NCI-H510A (cell line): ENCODE measurements at regions not wholly inside any gene's neighbourhood (a gene's known extent, or its start where the extent isn't known, plus 50 kb on each side); places are given as distances from the start of the nearest gene placed in this dataset.
"Not testable (repeated sequence)": the region's sequence is repeated elsewhere in the genome, so short reads cannot be mapped to it uniquely, and the experiment has no call there.

Source experiments
- DNase-seq: peaks from one replicate; lab custom pipeline; 2025; lab: John Stamatoyannopoulos, UW

GRCh38 chr5:99061299-99061698 lies 132.5 kb upstream of the CHD1 start:
- no peak for DNase-seq

GRCh38 chr5:99060306-99061261 lies 131.8 kb upstream of the CHD1 start:
- no peak for DNase-seq

GRCh38 chr5:99059685-99060084 lies 130.9 kb upstream of the CHD1 start:
- DNase-seq: no peak

GRCh38 chr5:99058466-99058865 lies 129.7 kb upstream of the CHD1 start:
- DNase-seq: no peak

- no peak for DNase-seq
These were observed 126.2 kb upstream of the CHD1 start for GRCh38 chr5:99054972-99055371.

GRCh38 chr5:99045871-99046270 lies 117.1 kb upstream of the CHD1 start:
- DNase-seq: no peak

GRCh38 chr5:99043257-99043656 lies 114.5 kb upstream of the CHD1 start:
- not testable (repeated sequence) for DNase-seq

- no peak for DNase-seq
These were observed 108.9 kb upstream of the CHD1 start for GRCh38 chr5:99037668-99038067.

- DNase-seq: no peak
These were observed 107.1 kb upstream of the CHD1 start for GRCh38 chr5:99035942-99036341.

- no peak for DNase-seq
These were observed 105.5 kb upstream of the CHD1 start for GRCh38 chr5:99034336-99034735.

- DNase-seq: no peak
These were observed 104.5 kb upstream of the CHD1 start for GRCh38 chr5:99033014-99033900.

- DNase-seq: no peak
These were observed 103.6 kb upstream of the CHD1 start for GRCh38 chr5:99032234-99033013.

- no peak for DNase-seq
These were observed 102.2 kb upstream of the CHD1 start for GRCh38 chr5:99030906-99031440.

GRCh38 chr5:99029172-99029571 lies 100.4 kb upstream of the CHD1 start:
- DNase-seq: no peak

GRCh38 chr5:99028170-99028569 lies 99.4 kb upstream of the CHD1 start:
- not testable (repeated sequence) for DNase-seq

- DNase-seq: no peak
These were observed 96.7 kb upstream of the CHD1 start for GRCh38 chr5:99025298-99026045.

GRCh38 chr5:99023330-99023729 lies 94.5 kb upstream of the CHD1 start:
- DNase-seq: no peak

- no peak for DNase-seq
These were observed 93.4 kb upstream of the CHD1 start for GRCh38 chr5:99022250-99022649.

- DNase-seq: no peak
These were observed 91.9 kb upstream of the CHD1 start for GRCh38 chr5:99020698-99021048.

- no peak for DNase-seq
These were observed 91.2 kb upstream of the CHD1 start for GRCh38 chr5:99019812-99020697.
